Epithelial cell of esophagus (primary cell): ENCODE measurements at regions not wholly inside any gene's neighbourhood (a gene's known extent, or its start where the extent isn't known, plus 50 kb on each side); places are given as distances from the start of the nearest gene placed in this dataset.

Experiments
- DNase-seq: peaks from one replicate; pipeline ENCODE4 v3.0.0; 2010; ENCODE audit warnings: low read depth
- H3K4me3 ChIP-seq: 2 replicates; pipeline ENCODE4 v1.5.1; 2011; ENCODE audit warnings: mild to moderate bottlenecking, low read length, control low read depth
- CTCF ChIP-seq: IDR thresholded peaks from 2 replicates; pipeline ENCODE4 v1.5.1; 2011; ENCODE audit warnings: low read depth, mild to moderate bottlenecking, low read length, control low read depth, inconsistent platforms; ENCODE audit not compliant: insufficient read depth; ENCODE audit errors: missing control alignments

- TF ChIP-seq CTCF, result no peak
- no peak for DNase-seq
- H3K4me3 ChIP-seq, result no peak overlapping the region
Measured at GRCh38 chr14:105844047-105844630, 317.8 kb downstream of the TMEM121 start.

GRCh38 chr14:105844810-105845724, 318.7 kb downstream of the TMEM121 start:
- no peak overlapping the region for H3K4me3 ChIP-seq
- TF ChIP-seq CTCF, result no peak
- DNase-seq, result no peak

DNA sequence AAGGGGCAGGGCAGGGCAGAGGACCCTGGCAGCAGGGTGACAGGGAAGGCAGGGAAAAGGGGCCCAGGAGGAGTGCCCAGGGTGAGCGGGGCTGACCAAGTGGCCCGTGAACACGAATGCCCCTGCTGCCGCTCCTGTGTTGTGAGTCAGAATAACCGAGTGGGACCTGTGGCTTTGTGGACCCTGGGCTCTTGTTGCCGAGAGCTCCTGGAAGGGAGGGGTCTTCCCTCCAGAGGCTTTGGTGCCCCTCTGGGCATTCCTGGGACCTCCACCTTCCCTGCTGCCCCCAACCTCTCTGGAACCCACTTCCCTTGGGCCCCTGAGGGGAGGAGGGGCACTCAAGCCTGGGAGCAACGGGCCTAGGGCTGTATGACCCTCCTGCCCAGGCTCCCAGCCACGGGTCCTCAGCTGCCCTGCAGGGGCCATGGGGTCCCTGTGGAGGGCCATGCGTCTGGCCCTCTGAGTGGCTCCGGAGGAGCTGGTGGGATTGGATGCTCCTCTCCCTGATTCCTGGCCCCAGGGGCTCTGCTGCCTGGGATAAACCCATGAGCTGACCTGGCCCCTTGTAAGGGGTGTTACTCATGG, 319.4 kb downstream of the TMEM121 start:
- no peak for DNase-seq
- no peak overlapping the region for H3K4me3 ChIP-seq
- TF ChIP-seq CTCF, result no peak

DNA sequence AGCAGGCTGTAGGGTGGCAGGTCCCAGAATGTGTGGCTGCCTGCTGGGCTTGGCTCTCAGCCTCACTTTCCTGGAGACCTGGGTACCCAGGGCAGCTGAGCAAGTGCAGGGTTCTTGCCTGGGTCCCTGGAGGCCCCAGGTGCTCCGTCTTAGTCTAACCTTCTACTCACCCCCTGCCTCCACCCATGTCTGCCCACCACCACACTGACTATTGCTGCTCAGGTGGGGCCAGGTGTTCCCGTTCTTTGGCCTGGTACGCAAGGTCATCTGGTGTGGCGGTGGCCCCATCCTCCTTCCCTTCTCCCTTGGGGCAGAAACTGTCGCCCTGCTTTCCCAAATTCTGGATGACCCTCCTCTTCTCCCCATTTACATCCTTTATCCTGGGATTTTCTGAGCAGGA, 319.9 kb downstream of the TMEM121 start:
- DNase-seq, result no peak
- TF ChIP-seq CTCF, result no peak
- no peak overlapping the region for H3K4me3 ChIP-seq

DNA sequence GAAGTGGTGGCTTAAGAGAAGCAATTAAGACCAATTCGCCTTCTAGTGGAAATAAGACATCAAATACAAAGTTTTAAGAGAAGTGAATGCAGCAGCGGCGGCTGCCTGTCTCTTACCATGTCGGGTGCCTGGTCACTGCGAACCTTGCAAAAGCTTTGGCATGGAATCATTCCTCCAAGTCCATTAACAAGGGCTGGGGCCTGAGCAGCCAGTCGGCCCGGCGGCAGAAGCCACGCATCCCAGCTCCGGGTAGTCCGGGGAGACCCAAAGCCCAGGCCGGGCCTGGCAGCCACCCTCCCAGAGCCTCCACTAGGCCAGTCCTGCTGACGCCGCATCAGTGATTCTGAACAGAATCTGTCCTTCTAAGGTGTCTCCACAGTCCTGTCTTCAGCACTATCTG, 321.0 kb downstream of the TMEM121 start:
- DNase-seq, result no peak
- no peak overlapping the region for H3K4me3 ChIP-seq
- no peak for TF ChIP-seq CTCF

- no peak for TF ChIP-seq CTCF
Measured at GRCh38 chr14:105848570-105848969, 322.2 kb downstream of the TMEM121 start.

More at GRCh38 chr14:105848570-105848969, 322.2 kb downstream of the TMEM121 start:
- no peak for DNase-seq
- H3K4me3 ChIP-seq, result no peak overlapping the region
